ENCODE measurements at regions not wholly inside any gene's neighbourhood (a gene's known extent, or its start where the extent isn't known, plus 50 kb on each side); places are given as distances from the start of the nearest gene placed in this dataset.

GRCh38 chr12:93214523-93215289 is 163.0 kb upstream of the NUDT4 start:
- TF ChIP-seq, protein P1, sequence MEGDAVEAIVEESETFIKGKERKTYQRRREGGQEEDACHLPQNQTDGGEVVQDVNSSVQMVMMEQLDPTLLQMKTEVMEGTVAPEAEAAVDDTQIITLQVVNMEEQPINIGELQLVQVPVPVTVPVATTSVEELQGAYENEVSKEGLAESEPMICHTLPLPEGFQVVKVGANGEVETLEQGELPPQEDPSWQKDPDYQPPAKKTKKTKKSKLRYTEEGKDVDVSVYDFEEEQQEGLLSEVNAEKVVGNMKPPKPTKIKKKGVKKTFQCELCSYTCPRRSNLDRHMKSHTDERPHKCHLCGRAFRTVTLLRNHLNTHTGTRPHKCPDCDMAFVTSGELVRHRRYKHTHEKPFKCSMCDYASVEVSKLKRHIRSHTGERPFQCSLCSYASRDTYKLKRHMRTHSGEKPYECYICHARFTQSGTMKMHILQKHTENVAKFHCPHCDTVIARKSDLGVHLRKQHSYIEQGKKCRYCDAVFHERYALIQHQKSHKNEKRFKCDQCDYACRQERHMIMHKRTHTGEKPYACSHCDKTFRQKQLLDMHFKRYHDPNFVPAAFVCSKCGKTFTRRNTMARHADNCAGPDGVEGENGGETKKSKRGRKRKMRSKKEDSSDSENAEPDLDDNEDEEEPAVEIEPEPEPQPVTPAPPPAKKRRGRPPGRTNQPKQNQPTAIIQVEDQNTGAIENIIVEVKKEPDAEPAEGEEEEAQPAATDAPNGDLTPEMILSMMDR (IDR thresholded peaks at IDR 0.05; ENCODE audit: unreplicated experiment) = no peak
- Mint-ChIP-seq H3K9me3 (ENCODE audit: unreplicated experiment) (no peaks in the 10 kb centered on the region), H3K27me3 (ENCODE audit: unreplicated experiment) (peaks cover 4% of the 10 kb centered on the region), H3K27ac (ENCODE audit: unreplicated experiment) (no peak overlapping the region), H3K4me1 (ENCODE audit: unreplicated experiment) (no peaks in the 10 kb centered on the region), H3K4me3 (ENCODE audit: unreplicated experiment) (no peak overlapping the region), H3K36me3 (ENCODE audit: low read depth, unreplicated experiment) (no peaks in the 10 kb centered on the region)
- DNase-seq (ENCODE audit: low spot score) = no peak

GRCh38 chr12:93215290-93215678 is 162.4 kb upstream of the NUDT4 start:
- no peak for DNase-seq (ENCODE audit: low spot score)

GRCh38 chr12:93219947-93220346 is 157.8 kb upstream of the NUDT4 start:
- H3K4me3 Mint-ChIP-seq (ENCODE audit: unreplicated experiment) = no peak overlapping the region
- H3K9me3 Mint-ChIP-seq (ENCODE audit: unreplicated experiment) = no peaks in the 10 kb centered on the region
- TF ChIP-seq, protein P1 (IDR thresholded peaks at IDR 0.05; ENCODE audit: unreplicated experiment) = no peak
- no peaks in the 10 kb centered on the region for H3K4me1 Mint-ChIP-seq (ENCODE audit: unreplicated experiment)
- no peak for DNase-seq (ENCODE audit: low spot score)
- H3K36me3 Mint-ChIP-seq (ENCODE audit: low read depth, unreplicated experiment) = no peaks in the 10 kb centered on the region
- H3K27ac Mint-ChIP-seq (ENCODE audit: unreplicated experiment) = no peak overlapping the region
- peaks cover 1% of the 10 kb centered on the region for H3K27me3 Mint-ChIP-seq (ENCODE audit: unreplicated experiment)

More at GRCh38 chr12:93215290-93215678, 162.4 kb upstream of the NUDT4 start:
- Mint-ChIP-seq H3K4me1 (ENCODE audit: unreplicated experiment) (no peaks in the 10 kb centered on the region), H3K27me3 (ENCODE audit: unreplicated experiment) (peaks cover 1% of the 10 kb centered on the region), H3K36me3 (ENCODE audit: low read depth, unreplicated experiment) (no peaks in the 10 kb centered on the region), H3K9me3 (ENCODE audit: unreplicated experiment) (no peaks in the 10 kb centered on the region), H3K27ac (ENCODE audit: unreplicated experiment) (no peak overlapping the region), H3K4me3 (ENCODE audit: unreplicated experiment) (no peak overlapping the region)
- TF ChIP-seq, protein P1 (IDR thresholded peaks at IDR 0.05; ENCODE audit: unreplicated experiment) = no peak

- Mint-ChIP-seq H3K4me1 (ENCODE audit: unreplicated experiment) (no peaks in the 10 kb centered on the region), H3K27ac (ENCODE audit: unreplicated experiment) (no peak overlapping the region), H3K36me3 (ENCODE audit: low read depth, unreplicated experiment) (no peaks in the 10 kb centered on the region), H3K9me3 (ENCODE audit: unreplicated experiment) (no peaks in the 10 kb centered on the region), H3K4me3 (ENCODE audit: unreplicated experiment) (no peak overlapping the region), H3K27me3 (ENCODE audit: unreplicated experiment) (no peaks in the 10 kb centered on the region)
- no peak for DNase-seq (ENCODE audit: low spot score)
- TF ChIP-seq, protein P1 (IDR thresholded peaks at IDR 0.05; ENCODE audit: unreplicated experiment) = no peak
Observed at GRCh38 chr12:93221841-93222240, 155.9 kb upstream of the NUDT4 start.

Measured in endothelial cell (in vitro differentiated cells).